GM12878 (cell line): ENCODE measurements at regions not wholly inside any gene's neighbourhood (a gene's known extent, or its start where the extent isn't known, plus 50 kb on each side); places are given as distances from the start of the nearest gene placed in this dataset.

Source experiments
- ATAC-seq: fragments of 200-7000 bp; cut with Tn5 transposase; 3 replicates; pipeline ENCODE4 v1.9.1; 2020; ENCODE audit warnings: mild to moderate bottlenecking, moderate library complexity
- BruUV-seq: library from RNA; stranded (reverse); fragments of 400-500 nt; replicated peaks from 2 replicates; lab custom pipeline; 2021; lab: Mats Ljungman, UMichigan
- CTCF ChIA-PET: fragments of 300-600 bp; sonication (Branson Sonifier 250); formaldehyde crosslinking; extraction: SDS; loops from one replicate; lab custom pipeline; 2021; ENCODE audit warnings: inconsistent platforms; lab: Yijun Ruan, JAX
- POLR2A ChIA-PET: fragments of 350-600 bp; formaldehyde crosslinking; extraction: SDS; loops from one replicate; lab custom pipeline; 2021; ENCODE audit warnings: inconsistent platforms; lab: Charles Lee
- RAD21 ChIA-PET: fragments of 300-600 bp; sonication (Branson Sonifier 250); formaldehyde crosslinking; loops from one replicate; lab custom pipeline; 2023; ENCODE audit warnings: antibody characterized with exemption; ENCODE audit not compliant: unreplicated experiment; lab: Charles Lee
- SMC1A ChIA-PET: fragments of 300-600 bp; sonication (Branson Sonifier 250); formaldehyde crosslinking; loops from one replicate; lab custom pipeline; 2023; ENCODE audit not compliant: unreplicated experiment, uncharacterized antibody; lab: Charles Lee
- DNase-seq: peaks from one replicate; pipeline ENCODE4 v3.0.0-alpha.2; 2011; ENCODE audit warnings: low read depth, low spot score
- FAIRE-seq: peaks from 3 replicates; lab custom pipeline; 2011; peaks lifted over from hg19 to GRCh38; lab: Jason Lieb, UNC
- H2AFZ ChIP-seq: 2 replicates; pipeline ENCODE4 v1.6.0; 2011; ENCODE audit warnings: low read depth, low read length, control low read depth; ENCODE audit not compliant: control insufficient read depth
- H3K27ac ChIP-seq: 2 replicates; pipeline ENCODE4 v1.5.1; 2011; ENCODE audit warnings: control low read depth; ENCODE audit not compliant: control insufficient read depth, insufficient read depth
- H3K27me3 ChIP-seq, 2 experiments: replicated peaks in 1 of 2; 2 replicates each; pipeline versions ENCODE4 v1.6.0 to v1.6.1; 2011; ENCODE audit warnings: low read length in 1 of 2; ENCODE audit not compliant: control insufficient read depth in 2 of 2, insufficient read depth in 2 of 2
- H3K36me3 ChIP-seq, 2 experiments: 2 replicates each; pipeline ENCODE4 v1.5.1; 2011; ENCODE audit warnings: low read length in 1 of 2; ENCODE audit not compliant: control insufficient read depth in 2 of 2, insufficient read depth in 2 of 2
- H3K4me1 ChIP-seq: 2 replicates; pipeline ENCODE4 v1.6.1; 2011; ENCODE audit warnings: mild to moderate bottlenecking, low read length, moderate library complexity, mixed read lengths; ENCODE audit not compliant: control insufficient read depth, insufficient read depth
- H3K4me2 ChIP-seq: 2 replicates; pipeline ENCODE4 v1.6.0; 2011; ENCODE audit warnings: control low read depth; ENCODE audit not compliant: control insufficient read depth, insufficient read depth
- H3K4me3 ChIP-seq: fragments of 200-600 bp; sonication (generic); 2 replicates; pipeline ENCODE4 v1.5.1; 2016
- H3K79me2 ChIP-seq: 2 replicates; pipeline ENCODE4 v1.6.0; 2011; ENCODE audit warnings: low read length; ENCODE audit not compliant: control insufficient read depth, insufficient read depth
- H3K9ac ChIP-seq: 2 replicates; pipeline ENCODE4 v1.8.0; 2011; ENCODE audit warnings: low read length, control low read depth, mixed read lengths; ENCODE audit not compliant: control insufficient read depth, insufficient read depth
- H3K9me3 ChIP-seq: replicated peaks from 3 replicates; pipeline ENCODE4 v1.5.1; 2011; ENCODE audit warnings: mild to moderate bottlenecking, low read length; ENCODE audit not compliant: control insufficient read depth, insufficient read depth
- H4K20me1 ChIP-seq: 2 replicates; pipeline ENCODE4 v1.6.0; 2011; ENCODE audit not compliant: control insufficient read depth, insufficient read depth
- BACH1 ChIP-seq: fragments of 450-650 bp; IDR thresholded peaks from 2 replicates; pipeline ENCODE4 v1.6.1; 2017; ENCODE audit warnings: mild to moderate bottlenecking, borderline replicate concordance
- CBX5 ChIP-seq: sonication (generic); IDR thresholded peaks from 2 replicates; pipeline ENCODE4 v1.6.1; 2016; ENCODE audit warnings: low read depth, moderate library complexity, mild to moderate bottlenecking, inconsistent platforms
- E2F4 ChIP-seq: IDR thresholded peaks from 2 replicates; pipeline ENCODE4 v1.6.1; 2012; ENCODE audit warnings: low read depth, low read length, improper control_type of control experiment
- STAT3 ChIP-seq: IDR thresholded peaks from 2 replicates; pipeline ENCODE4 v1.6.1; 2011; ENCODE audit warnings: low read depth, low read length, improper control_type of control experiment
- ZNF687 ChIP-seq: fragments of 450-650 bp; IDR thresholded peaks from 2 replicates; pipeline ENCODE4 v1.6.1; 2017; ENCODE audit warnings: mild to moderate bottlenecking, moderate library complexity
- WGBS: methylation state at CpG from one replicate; pipeline ENCODE4 v1.1.6; 2016; ENCODE audit warnings: low lambda C conversion rate; ENCODE audit not compliant: insufficient replicate concordance, insufficient coverage; ENCODE audit errors: missing lambda C conversion rate; 5-methylcytosine and 5-hydroxymethylcytosine counted together
- in situ Hi-C: fragments of 300-500 bp; cut with MboI; formaldehyde crosslinking; loops from 9 replicates; pipeline ENCODE4 v1.14.3; 2018; ENCODE audit warnings: mixed read lengths
- intact Hi-C: fragments of 100-400 bp; cut with micrococcal nuclease; formaldehyde crosslinking; loops from one replicate; pipeline ENCODE4 v1.14.2; 2022; ENCODE audit not compliant: unreplicated experiment
- TF ChIP-seq, protein P1 (sequence below): IDR thresholded peaks from 2 replicates; pipeline ENCODE4 v1.6.1; 2011; ENCODE audit warnings: borderline replicate concordance, low read depth, mild to moderate bottlenecking, moderate library complexity, mixed read lengths, low read length; ENCODE audit not compliant: insufficient read depth; ENCODE audit errors: extremely low read length

GRCh38 chr9:91126761-91127445 is 234.8 kb downstream of the AUH start:
- 54% methylated on average over 10 of the region's 10 CpGs for WGBS
- TF ChIP-seq, protein P1, sequence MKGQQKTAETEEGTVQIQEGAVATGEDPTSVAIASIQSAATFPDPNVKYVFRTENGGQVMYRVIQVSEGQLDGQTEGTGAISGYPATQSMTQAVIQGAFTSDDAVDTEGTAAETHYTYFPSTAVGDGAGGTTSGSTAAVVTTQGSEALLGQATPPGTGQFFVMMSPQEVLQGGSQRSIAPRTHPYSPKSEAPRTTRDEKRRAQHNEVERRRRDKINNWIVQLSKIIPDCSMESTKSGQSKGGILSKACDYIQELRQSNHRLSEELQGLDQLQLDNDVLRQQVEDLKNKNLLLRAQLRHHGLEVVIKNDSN = no peak
- TF ChIP-seq E2F4 = no peak
- no peak for TF ChIP-seq CBX5
- no peak for TF ChIP-seq STAT3
- TF ChIP-seq BACH1 = no peak
- no peak for TF ChIP-seq ZNF687
- Histone ChIP-seq H3K36me3 (no peaks in the 10 kb centered on the region), H3K79me2 (no peaks in the 10 kb centered on the region), H3K4me1 (no peaks in the 10 kb centered on the region), H4K20me1 (no peaks in the 10 kb centered on the region), H3K27ac (no peak overlapping the region), H3K4me2 (no peak overlapping the region), H2AFZ (no peak overlapping the region), H3K4me3 (no peak overlapping the region), H3K9ac (no peak overlapping the region), H3K9me3 (no peaks in the 10 kb centered on the region), H3K27me3 (no peaks in the 10 kb centered on the region; a peak in 1 of 4 replicates)
- BruUV-seq = no TSS peak
- ChIA-PET RAD21 (no interaction called here), CTCF (interaction anchor here (0.8 kb wide), 1 partner anchor 213 kb away, joined by 6 read pairs; no protein-coding TSS in a partner anchor), POLR2A (no interaction called here), SMC1A (no interaction called here)
- FAIRE-seq (no peak), ATAC-seq (no peak), DNase-seq (no peak)
- intact Hi-C loops = no loop called here
- in situ Hi-C loops = no loop called here
